NCI-H1694 (cell line): ENCODE measurements at regions not wholly inside any gene's neighbourhood (a gene's known extent, or its start where the extent isn't known, plus 50 kb on each side); places are given as distances from the start of the nearest gene placed in this dataset.

Experiments used
- DNase-seq: peaks from one replicate; lab custom pipeline; 2025; lab: John Stamatoyannopoulos, UW

DNA sequence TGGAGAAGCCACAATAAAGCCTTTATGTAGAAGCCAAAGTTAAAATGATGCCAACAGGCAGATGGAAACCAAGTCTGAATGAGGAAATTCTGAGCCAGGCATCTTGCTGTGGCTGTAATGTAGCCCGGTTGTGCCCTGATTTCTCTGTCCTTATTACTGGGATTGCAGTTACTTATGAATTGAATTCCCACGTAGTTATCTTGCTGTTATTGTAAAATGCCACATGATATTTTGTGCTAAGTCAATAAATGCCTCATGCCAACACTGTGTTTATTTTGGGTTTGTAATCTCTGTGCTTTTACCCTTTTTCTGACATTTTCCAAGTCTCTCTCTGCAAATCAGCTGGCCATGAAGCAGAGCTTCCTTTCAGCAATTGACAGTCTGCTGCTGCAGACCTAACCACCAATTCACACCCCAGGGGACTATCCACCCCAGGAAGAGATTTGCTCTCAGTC, 486.1 kb upstream of the GOLIM4 start:
- DNase-seq, result no peak

DNA sequence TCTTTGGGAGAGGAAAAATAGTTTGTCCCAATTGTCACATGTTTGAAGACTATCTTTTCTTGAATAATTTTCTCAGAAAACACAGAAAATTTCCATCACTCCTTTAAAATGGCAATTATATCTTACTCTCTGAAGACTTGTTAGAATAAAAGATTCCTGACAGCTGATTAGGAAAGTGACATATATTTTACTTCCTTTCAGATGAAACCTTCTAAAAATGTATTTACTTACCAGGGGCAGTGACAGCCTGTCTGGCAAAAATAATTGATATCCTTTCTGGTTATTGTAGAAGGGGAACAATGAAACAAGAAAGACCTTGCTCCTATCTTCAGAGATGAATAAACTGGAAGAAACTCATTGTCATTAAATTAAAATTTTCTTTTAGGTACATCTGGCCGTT, 483.3 kb upstream of the GOLIM4 start:
- DNase-seq, result no peak

DNA sequence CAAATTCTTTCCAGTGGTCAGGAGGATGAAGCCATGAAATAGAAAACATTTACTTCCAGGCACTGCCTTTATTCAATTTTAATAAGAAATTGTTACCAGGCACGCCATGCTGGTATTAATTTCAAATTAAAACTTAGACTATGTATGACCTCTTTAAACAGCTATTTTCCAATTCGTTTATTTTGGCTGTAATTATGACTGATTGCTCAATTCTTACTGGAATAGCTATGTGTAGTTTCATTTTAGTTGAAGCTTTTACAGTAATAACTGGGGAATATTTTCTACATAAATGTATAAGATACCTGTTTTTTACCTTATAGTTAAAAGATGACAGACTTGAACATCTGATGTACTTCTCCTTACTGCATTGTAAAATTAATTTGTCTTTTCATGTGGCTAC, 480.0 kb upstream of the GOLIM4 start:
- no peak for DNase-seq

DNA sequence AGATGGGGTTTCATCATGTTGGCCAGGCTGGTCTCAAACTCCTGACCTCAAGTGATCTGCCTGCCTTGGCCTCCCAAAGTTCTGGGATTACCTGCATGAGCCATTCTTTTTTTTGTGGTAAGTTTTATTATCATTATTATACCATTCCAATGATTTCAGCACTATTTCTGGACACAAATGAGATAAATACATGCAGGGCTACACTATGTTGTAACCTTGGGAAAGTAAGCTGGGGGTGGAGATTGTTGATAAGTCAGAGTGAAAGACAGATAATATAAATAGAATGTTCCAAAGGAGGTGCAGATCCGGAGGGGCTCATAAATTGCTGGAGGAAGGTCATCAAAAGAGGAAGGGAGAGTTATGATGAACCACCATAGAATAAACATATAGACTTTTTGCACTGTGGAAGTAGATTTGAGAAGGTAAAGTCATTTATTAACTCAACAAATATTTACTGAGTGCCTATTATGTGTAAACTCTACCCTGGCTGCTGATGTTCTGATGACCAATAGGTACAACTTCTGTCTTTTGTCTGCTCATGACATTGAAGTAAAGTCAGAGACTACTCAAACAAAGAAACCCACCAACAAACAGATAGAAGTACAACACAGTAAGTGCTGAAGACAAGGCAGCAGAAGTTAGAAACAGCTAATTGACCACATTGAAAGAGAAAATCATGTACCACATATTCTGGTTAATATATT, 478.9 kb upstream of the GOLIM4 start:
- DNase-seq, result no peak

DNA sequence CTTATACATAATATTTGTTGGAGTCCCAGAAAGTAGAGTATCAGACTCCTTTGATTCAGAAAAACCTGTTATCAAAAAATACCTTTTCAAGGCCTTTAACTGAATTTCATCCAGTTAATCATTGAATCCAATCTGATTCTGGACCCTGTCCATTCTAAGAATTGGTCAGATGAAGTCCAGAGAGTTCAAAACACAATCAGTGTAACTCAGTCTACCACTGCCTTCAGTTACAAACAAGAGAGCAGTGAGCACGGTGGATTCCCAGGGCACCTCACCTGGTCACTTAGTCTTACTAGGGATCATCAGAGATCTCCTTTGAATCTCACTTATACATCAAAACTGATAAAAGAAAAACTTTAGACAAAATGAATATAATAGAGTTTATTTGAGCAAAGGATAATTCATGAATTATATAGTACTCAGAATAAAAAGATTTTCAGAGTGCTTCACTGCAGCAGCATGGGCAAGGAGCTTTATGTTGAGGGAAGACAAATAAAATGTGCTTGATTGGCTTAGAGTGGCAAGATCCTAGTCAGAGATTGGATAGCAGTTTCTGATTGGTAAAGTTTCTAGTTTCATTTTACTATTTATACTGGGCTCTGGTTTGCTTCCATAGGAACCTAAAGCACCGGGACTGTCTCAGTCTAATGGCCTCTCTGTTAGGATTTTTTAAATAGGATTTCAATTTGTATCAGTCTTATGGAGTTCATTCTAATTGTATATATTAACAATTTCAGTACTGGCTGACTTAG, 474.9 kb upstream of the GOLIM4 start:
- no peak for DNase-seq

DNA sequence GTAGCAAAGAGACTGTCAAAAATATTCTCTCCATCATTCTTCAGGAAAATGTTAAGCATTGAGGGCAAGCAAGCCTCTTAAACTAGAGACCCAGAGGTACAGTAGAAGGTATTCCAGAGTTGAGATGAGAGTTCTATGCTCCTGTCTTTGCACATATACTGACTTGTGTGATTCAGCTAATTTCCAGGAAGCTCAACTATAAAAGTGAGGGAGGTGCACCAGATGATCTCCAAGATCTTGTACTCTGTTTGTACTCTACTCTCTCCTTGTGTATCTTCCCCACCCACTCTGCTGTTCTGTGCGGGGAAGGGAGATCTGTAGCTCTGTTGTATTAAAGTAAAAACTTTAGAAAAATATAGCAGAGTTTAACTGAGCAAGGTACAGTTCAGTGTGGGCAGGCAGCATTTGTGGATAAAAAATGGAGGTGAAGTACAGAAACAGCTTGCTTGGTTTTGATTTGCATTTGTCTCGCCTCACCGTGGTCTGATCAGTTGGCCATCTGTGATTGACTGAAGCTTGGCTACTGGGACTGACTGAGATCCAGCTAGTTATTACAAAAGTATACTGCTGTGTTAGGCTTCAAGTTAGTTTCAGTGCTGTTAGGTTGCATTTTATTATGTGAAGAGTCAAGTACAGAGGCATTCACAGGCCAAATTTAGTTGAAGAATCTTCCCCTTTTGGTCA, 463.1 kb upstream of the GOLIM4 start:
- no peak for DNase-seq

DNA sequence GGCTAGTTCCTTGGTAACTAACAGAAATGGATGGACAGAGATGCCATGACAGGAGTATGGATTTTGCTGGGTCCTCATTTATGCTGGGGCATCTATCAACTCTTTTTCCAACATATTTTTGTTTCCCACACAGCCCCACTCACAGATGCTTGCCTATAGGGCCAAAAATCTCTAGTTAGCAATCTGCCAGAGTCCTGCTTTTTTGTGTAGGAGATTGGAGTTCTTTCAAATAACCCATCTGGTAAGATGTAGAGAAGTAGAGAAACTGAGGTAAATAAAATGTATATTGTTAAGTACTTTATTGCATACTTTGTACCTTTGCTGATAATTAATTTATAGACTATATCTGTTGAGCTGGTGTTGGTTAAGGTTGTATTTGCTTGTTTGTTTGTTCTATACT, 456.5 kb upstream of the GOLIM4 start:
- DNase-seq, result no peak

DNA sequence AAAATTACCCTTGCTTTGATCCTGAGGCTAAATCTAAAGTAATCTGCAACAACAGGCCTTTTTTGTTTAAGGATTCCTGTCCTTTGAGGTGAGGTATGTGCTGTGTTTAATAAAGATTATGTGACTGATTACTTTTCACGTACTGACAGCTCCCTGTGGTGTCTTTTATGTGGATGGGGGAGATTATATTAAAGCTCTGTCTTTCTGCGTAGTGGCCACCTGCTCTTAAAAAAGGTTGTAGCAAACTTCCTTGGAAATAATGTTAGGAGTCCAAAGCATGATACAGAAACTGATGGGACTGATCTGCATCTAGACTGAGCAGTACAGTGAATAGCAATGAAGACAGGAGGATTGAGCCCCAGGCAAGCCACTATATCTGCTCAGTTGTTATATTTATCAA, 453.0 kb upstream of the GOLIM4 start:
- DNase-seq, result no peak

DNA sequence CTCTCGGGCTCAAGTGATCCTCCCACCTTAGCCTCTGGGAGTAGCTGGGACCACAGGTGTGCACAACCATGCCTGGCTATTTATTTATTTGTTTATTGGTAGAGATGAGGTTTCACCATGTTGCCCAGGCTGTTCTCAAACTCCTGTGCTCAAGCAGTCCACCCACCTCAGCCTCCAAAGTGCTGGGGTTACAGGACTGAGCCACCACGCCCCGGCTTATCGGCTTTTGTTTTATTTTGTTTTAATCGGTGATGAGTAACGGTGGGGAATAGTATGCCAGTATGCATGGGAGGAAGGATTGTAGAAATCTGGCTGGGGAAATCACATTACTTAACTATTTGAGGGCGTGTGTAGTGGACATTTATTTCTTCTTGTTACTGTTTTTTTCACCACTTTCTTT, 451.0 kb upstream of the GOLIM4 start:
- no peak for DNase-seq

DNA sequence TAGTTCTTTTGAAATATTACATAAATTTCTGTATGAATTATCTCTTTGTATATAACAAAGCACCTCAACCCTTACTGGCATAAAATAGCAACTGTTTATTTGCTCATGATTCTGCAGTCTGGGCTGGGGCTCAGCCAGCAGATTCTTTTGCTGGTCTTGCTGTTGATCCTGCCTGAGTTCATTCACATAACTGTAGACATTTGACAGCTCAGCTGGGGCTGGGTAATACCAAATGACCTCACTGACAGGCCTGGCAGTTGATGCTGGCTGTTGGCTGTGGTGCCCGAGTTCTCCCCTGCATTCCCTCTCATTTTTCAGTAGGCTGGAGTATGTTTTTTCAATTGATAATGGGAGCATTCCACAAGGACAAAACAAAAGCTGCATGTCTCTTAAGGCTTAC, 449.9 kb upstream of the GOLIM4 start:
- no peak for DNase-seq

DNA sequence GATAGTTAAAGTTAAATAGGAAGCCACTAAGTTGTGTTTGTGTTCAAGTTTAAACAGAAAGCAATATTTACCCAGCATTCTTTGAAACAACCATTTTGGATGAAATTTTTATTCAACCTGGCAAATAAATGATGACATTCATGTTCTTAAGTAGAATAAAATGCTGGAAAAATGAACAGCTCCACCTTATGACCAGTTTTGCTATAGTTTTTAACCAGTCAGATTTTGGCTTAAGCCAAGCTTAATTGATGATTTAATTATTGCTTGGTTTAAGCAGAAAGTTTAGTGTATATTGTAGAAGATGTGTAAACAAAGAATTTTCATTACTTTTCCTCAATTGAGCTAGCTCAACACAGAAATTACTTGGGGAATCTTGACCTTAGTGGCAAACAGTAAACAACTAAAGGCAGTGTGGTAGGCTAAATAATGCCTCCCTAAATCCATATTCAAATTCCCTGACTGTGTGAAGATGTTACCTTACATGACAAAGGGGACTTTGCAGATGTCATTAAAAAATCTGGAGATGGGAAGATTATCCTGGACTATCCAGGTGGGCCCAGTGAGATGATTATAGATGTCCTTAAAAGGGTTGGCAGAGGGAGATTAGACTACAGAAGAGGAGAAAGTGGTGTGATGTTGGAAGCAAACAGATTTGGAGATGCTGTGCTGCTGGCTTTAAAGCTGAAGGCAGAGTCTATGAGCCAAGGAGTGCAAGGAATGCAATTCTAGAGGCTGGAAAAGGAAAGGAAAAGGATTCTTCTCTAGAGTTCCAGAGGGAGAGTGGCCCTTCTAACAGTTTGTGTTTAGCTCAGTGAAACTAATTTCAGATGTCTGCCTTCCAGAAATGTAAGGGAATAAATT, 448.6 kb upstream of the GOLIM4 start:
- no peak for DNase-seq

DNA sequence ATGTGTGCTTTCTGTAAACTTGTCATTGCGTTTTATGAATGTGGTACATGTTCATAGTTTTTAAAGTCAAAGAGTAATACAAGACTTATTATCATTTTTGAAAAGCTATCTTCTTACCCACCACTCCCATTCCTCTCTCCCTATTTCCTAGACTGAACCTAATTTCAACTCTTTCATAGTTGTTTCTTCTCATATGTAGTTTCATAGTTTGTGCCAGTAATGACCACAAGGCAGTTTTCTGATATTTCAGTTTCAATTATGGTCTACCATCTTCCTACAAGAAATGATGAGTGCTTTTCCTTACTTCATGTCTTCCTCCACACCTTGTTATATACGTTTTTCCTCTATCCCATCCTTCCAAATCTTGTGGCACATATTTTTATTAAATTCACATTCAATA, 445.0 kb upstream of the GOLIM4 start:
- DNase-seq, result no peak

DNA sequence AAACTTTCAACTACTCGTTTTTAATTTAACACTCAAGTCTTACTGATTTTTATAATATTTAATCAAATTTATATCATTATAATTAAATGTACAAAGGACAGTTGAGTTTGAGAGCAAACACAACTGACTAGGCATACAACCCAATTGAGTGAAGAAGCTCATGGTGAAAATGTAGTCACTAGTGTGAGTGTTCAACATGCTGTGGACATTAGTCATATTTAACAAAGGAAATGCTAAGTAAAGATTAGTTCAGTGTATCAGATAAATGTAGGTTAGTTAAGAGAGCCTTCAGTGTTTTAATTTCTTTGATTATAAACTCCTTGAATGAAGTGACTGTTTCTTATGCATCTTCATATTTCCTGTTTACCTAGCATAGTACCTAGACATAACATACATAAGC, 444.2 kb upstream of the GOLIM4 start:
- no peak for DNase-seq

DNA sequence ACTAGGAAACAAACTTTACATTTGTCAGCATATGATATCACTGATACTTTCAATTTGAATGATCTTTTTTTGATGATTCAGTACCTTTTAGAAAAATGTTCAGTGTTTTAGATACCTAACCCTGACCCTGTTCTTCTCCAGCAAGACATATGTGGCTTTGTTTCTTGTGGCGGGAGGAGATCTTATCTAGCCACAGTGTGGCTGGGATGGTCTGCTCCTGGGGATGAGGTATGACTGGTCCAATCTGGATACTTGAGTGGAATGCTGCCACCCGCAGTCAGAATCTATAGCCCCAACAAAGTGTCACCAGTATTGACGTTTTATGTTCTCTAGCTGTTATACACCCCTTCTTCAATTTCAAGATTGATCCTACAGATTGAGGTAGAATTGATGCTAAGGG, 439.0 kb upstream of the GOLIM4 start:
- DNase-seq, result no peak

DNA sequence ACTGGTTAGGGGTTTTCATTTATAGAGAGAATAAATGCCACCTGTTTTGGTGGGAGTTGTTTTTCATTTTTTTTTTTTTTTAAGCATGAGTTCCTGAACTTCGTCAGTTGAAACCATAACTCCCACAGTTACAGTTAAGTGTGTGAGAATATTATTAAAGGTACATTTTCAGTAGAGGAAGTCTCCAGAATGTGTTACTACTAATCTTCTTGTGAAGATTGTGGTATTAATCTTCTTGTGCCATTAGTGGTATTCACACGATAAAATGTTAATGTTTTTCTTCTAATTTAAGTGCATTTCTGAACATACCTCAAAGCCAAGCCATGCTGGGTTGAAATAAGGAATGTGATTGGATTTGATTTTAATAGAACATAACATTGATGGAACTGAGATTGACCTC, 437.9 kb upstream of the GOLIM4 start:
- no peak for DNase-seq

DNA sequence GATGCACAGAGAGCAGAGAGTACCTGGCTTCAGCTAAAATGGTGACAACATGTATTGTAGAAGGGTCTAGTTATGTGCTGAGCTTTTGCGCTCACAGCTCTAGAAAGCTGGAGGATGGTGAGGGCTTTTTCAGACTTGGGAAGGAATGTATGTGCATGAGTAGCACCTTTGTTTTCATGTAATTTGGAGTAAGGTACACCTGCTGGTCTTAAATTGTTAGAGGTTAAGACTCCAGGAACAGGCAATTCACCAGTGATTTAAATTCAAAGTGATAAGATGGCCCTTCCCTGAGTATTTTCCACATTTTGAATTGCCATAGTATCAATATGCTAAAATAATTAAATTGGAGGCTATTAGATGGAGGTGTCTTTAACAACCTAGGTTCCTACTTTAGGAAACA, 436.4 kb upstream of the GOLIM4 start:
- DNase-seq, result no peak

DNA sequence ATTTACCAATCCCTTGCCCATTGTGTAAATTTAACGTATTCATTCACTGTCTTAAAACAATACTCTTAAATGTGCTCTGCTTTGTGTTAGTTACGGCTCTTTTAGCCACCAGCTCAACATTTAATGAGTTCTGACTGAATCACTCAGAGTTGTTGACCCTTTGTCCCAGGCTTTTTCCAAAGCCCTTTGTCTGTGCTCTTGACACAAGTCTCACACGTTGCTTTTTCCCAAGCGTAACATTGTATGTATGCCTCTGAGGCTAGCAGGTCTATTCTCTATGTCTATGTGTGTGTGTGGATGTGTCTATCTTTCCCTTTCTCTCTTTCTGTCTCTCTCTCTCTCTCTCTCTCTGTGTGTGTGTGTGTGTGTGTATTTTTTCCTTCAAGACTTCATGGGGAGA, 435.4 kb upstream of the GOLIM4 start:
- no peak for DNase-seq

DNA sequence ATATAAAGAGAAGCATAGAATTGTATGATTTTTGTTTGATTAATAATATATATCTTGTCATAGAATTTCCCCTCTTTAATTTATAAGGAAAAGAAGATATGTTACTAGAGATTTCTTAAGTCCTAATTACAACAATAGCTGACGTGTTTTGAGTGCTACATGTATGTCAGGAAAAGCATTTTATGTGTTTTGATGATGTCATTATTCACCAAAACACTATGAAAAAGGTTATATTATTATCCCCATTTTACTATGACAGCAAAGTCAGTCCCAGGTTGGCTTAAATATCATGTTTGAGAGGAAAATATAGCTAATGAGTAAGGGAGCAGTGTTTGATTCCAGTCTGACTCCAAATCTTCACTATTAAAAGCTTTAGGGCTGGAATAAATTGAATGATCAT, 428.4 kb upstream of the GOLIM4 start:
- no peak for DNase-seq

DNA sequence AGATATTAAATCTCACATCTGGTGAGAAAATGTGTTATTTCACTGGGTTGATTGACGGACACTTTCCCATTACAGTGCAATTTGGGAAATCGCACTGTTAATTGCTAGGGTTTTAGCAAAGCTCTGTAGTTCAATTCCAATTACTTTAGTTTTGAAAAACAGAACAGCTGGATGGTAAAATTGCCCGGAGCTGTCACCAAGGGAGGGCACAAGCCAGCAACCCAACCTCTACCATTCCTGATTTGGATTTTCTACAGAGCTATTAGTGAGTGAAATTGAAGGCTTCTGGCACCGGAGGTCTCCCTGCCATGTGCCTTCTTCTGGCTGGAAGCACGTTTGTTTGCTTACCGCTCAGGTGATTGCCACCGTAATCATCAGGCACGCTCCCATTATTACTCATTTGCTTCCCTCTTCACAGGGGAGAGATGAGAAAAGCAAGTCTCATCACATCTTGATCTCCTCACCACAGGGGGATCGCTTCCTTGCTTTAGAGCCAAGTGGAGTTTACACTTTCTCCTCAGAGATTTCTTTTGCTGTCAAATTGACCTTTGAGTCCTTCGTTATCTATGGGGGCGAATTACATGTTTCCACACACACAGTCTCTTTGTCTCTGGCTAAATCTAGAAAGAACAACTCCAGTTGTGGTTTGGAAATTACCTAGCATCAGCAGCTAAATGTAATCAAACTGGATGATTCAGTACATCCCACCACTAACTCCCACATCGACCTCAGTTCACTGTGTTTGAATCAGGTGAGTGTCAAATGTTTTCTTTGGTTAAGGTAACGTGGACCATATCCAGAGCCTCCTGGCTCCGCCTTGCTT, 421.7 kb upstream of the GOLIM4 start:
- no peak for DNase-seq

DNA sequence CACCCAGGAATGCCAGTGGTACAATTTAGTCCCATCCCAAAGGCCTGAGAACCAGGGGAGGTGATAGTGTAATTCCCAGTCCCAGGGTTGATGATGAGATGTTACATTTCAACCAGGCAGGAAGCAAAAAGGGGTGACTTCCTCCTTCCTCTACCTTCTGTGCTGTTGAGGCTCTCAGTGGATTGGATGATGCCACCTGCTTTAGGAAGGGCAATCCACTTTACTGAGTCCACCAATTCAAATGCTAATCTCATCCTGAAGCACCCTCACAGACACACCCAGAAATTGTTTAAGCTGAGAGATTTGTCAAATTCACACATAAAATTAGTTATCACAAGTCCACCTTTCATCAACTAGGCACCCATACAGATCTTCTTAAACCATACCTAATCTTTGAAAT, 418.5 kb upstream of the GOLIM4 start:
- DNase-seq, result no peak

DNA sequence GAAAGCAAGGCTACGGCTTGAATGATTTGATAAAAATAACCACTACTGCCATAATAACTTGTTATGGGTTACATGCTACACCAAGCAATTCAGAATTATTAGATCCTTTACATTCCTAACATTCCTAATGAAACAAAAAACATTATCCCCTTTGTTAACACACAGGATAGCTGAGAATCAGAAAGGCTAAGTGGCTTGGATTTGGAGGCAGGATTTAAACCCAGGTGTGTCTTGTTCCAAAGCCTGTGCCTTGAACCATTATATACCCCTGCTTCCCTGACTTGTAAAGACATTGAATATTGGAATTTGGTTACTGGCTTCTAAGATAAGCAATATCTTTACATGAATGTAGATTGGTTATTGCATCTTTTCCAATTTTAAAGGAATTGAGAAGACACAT, 417.1 kb upstream of the GOLIM4 start:
- no peak for DNase-seq
